Progenitor cell of endocrine pancreas (in vitro differentiated cells): ENCODE measurements at regions not wholly inside any gene's neighbourhood (a gene's known extent, or its start where the extent isn't known, plus 50 kb on each side); places are given as distances from the start of the nearest gene placed in this dataset.

ENCODE experiments used
- DNase-seq: peaks from one replicate; pipeline ENCODE4 v3.0.0; 2021; ENCODE audit warnings: low spot score; ENCODE audit not compliant: unreplicated experiment
- H3K27ac Mint-ChIP-seq: 2 replicates; pipeline ENCODE4 v1.8.0; 2021; ENCODE audit warnings: mild to moderate bottlenecking, moderate library complexity, mixed read lengths
- H3K27me3 Mint-ChIP-seq: 2 replicates; pipeline ENCODE4 v1.8.0; 2021; ENCODE audit warnings: mixed read lengths
- H3K36me3 Mint-ChIP-seq: 2 replicates; pipeline ENCODE4 v1.8.0; 2022; ENCODE audit warnings: mixed read lengths; ENCODE audit not compliant: insufficient read depth
- H3K4me1 Mint-ChIP-seq: 2 replicates; pipeline ENCODE4 v1.8.0; 2021; ENCODE audit warnings: low read depth, mixed read lengths
- H3K4me3 Mint-ChIP-seq: 2 replicates; pipeline ENCODE4 v1.8.0; 2021; ENCODE audit warnings: low read depth, mild to moderate bottlenecking, moderate library complexity, mixed read lengths
- H3K9me3 Mint-ChIP-seq: 2 replicates; pipeline ENCODE4 v1.8.0; 2021; ENCODE audit warnings: low read depth, mixed read lengths
- CTCF ChIP-seq: fragments of 200-600 bp; sonication (generic); IDR thresholded peaks from one replicate; pipeline ENCODE4 v1.5.0; 2021; ENCODE audit warnings: antibody characterized with exemption, mild to moderate bottlenecking; ENCODE audit not compliant: unreplicated experiment

- Mint-ChIP-seq H3K27me3 (no peaks in the 10 kb centered on the region), H3K36me3 (no peaks in the 10 kb centered on the region), H3K9me3 (no peaks in the 10 kb centered on the region), H3K27ac (no peak overlapping the region), H3K4me3 (no peak overlapping the region), H3K4me1 (peaks cover 3% of the 10 kb centered on the region)
- TF ChIP-seq CTCF: no peak
- DNase-seq: no peak
Observed at GRCh38 chr1:56223968-56224367, 355.4 kb downstream of the PLPP3 start.

GRCh38 chr1:56222914-56223540 lies 356.3 kb downstream of the PLPP3 start:
- Mint-ChIP-seq H3K4me3 (no peak overlapping the region), H3K27me3 (no peaks in the 10 kb centered on the region), H3K36me3 (no peaks in the 10 kb centered on the region), H3K9me3 (no peaks in the 10 kb centered on the region), H3K27ac (no peak overlapping the region), H3K4me1 (peaks cover 3% of the 10 kb centered on the region)
- no peak for DNase-seq
- TF ChIP-seq CTCF: no peak

- DNase-seq: no peak
- no peaks in the 10 kb centered on the region for H3K36me3 Mint-ChIP-seq
- H3K9me3 Mint-ChIP-seq: no peaks in the 10 kb centered on the region
- H3K4me3 Mint-ChIP-seq: no peak overlapping the region
- H3K4me1 Mint-ChIP-seq: no peaks in the 10 kb centered on the region
- H3K27ac Mint-ChIP-seq: no peak overlapping the region
- TF ChIP-seq CTCF: no peak
- no peaks in the 10 kb centered on the region for H3K27me3 Mint-ChIP-seq
Observed at GRCh38 chr1:56220021-56220420, 359.3 kb downstream of the PLPP3 start.

GRCh38 chr1:56218023-56218422 lies 361.3 kb downstream of the PLPP3 start:
- no peak overlapping the region for H3K4me3 Mint-ChIP-seq

GRCh38 chr1:56216218-56216617 lies 363.1 kb downstream of the PLPP3 start:
- H3K27ac Mint-ChIP-seq: no peak overlapping the region
- no peaks in the 10 kb centered on the region for H3K36me3 Mint-ChIP-seq
- no peak for TF ChIP-seq CTCF
- no peak overlapping the region for H3K4me3 Mint-ChIP-seq
- no peaks in the 10 kb centered on the region for H3K9me3 Mint-ChIP-seq
- H3K27me3 Mint-ChIP-seq: no peaks in the 10 kb centered on the region
- no peak for DNase-seq
- H3K4me1 Mint-ChIP-seq: no peaks in the 10 kb centered on the region

More at GRCh38 chr1:56218023-56218422, 361.3 kb downstream of the PLPP3 start:
- H3K9me3 Mint-ChIP-seq: no peaks in the 10 kb centered on the region
- H3K36me3 Mint-ChIP-seq: no peaks in the 10 kb centered on the region
- H3K4me1 Mint-ChIP-seq: no peaks in the 10 kb centered on the region
- TF ChIP-seq CTCF: no peak
- DNase-seq: no peak
- no peaks in the 10 kb centered on the region for H3K27me3 Mint-ChIP-seq
- H3K27ac Mint-ChIP-seq: no peak overlapping the region
